G401 (cell line): ENCODE measurements at regions not wholly inside any gene's neighbourhood (a gene's known extent, or its start where the extent isn't known, plus 50 kb on each side); places are given as distances from the start of the nearest gene placed in this dataset.
A peak's percentile ranks its signal among the peaks of the same experiment; 100 is the strongest.
"Not testable (repeated sequence)": the region's sequence is repeated elsewhere in the genome, so short reads cannot be mapped to it uniquely, and the experiment has no call there.

ENCODE experiments used
- DNase-seq: peaks from one replicate; pipeline ENCODE4 v3.0.0-alpha.2; 2015; ENCODE audit warnings: low spot score
- in situ Hi-C: cut with HindIII; loops from 2 replicates; pipeline ENCODE4 v1.10.0; 2016; ENCODE audit warnings: low sequenced_read_pairs, mixed read lengths

DNA sequence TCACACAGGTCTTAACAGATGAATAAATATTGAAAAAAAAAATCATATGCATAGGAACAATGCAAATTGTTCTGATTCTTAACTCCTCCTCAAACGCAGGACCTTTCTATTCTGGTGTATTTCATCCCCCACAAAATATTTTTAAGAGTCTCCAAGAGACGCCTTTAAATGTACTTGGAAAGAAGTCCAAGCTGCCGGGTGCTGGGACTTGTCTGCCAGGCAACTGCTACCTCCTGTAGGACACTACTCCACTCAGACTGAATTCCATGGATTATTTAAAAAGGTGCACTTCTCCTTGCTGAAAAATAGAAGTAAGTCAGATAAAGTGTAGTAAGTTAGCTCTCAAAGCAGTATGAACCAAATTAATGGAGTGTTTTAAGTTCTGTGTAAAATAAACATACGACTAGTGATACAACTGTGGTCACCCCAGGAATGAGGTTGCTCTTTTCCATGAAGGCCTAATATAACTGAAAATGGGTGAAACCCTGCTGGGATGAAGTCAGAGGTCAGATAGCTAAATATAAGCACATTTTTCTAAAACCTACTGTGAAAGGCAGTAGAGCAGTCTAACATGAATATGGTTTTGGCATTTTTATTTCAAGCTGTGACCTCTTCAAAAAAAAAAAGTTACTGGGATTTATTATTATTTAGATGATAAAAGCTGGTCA, 189.2 kb upstream of the PBX1 start:
- DNase-seq = no peak
- in situ Hi-C loops = no loop called here

DNA sequence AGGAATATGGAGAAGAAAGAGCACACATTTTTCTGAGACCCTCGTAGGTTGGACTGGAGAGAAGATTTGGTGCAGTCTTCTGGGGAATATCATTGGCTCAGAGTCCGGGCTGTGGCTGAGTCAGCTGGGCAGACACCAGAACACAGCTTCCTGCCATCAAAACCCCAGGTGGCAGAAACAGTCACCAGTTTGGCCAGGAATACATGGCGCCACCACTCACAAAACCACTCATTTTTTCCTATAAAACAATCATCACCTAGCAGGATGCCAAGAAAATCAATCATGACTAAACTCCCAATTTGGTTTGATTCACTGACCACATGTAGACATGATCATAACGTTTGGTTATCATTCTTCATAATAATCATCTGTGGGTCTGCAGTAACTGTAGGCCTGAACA, 178.1 kb upstream of the PBX1 start:
- no peak for DNase-seq
- in situ Hi-C loops = no loop called here

DNA sequence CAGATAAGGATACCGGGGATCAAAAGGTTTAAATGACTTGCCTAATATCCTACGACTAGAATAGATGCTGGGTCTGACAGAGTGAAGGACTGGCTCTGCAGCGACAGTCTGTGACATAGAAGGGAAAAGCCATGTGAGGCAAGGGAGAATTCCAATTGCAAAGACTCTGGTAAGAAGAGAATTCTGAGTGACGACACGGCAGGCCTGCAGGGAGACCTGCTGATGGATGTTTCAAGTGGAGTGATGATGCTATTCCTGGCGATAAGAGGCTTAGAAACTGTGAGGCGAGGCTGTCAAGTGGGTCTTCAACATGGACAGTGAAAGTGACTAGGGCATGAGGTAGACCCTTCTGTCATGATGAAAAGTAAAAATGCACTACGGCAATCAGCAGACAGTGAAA, 176.6 kb upstream of the PBX1 start:
- in situ Hi-C loops = no loop called here
- DNase-seq = no peak

DNA sequence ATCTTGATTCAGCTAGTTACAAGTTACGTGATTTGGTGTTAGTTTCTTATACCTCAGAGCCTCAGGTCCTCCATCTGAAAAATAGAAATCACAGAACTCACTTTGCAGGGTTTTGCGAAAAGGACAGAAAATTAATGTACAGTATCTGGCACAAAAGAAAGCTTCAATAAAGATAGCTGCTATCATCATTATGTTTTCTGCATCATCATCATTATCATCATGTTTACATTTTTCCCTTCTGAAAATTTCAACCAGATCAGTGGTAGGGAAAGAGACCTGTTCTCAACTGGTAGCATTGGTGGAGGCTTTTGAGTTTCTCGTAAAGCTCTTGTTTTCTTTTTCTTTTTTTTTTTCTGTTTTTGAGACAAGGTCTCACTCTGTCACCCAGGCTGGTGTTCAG, 174.7 kb upstream of the PBX1 start:
- no peak for DNase-seq
- in situ Hi-C loops = no loop called here

DNA sequence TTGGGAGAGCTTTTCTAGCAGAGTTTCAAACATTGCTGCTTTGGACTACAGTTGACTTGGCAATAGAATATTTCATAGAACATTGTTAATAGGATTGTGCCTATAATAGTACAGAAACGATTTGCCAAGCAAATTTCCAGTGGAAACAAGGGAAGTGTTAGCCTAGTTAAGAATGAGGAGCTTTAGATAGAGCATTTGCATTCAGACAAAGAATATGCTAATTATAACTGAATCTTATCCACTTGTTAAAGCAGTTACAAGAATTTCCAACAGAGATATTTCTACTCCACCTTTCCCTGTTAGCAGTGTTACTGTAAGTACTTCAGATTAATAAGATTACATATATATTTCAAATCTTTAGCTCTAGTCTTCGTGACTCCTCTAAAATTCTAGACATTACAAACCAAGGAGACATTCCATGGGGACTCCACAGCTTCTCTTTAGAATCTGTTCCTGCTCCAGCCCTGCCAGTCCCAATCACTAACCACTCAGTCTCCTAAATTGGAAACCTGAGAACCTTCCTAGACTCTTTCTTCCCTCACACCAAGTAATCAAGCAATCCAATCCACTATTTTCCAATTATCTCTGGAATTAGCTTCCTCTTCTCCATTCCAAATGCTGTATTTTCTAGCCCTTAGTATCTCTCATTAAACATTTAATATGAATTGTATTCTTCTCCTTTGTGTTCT, 141.8 kb upstream of the PBX1 start:
- no peak for DNase-seq
- in situ Hi-C loops = no loop called here

DNA sequence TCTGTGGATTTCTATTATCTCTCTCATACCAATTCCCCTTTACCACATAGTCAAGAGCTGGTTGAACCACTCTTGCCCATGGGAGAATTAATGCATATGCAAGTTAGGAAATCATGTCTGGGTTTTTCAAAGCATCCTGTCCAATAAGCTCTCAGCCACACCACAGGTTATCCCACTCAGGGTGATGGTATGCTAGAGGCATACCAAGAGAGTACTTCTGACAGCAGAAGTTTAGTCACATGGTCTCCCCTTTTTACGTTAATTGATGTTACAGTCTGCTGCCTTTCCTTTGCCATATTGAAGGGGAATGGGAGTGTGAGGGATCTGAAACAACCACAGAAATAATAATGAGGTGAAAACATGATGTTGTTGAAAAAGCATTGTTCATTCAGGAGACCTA, 135.8 kb upstream of the PBX1 start:
- in situ Hi-C loops = no loop called here
- no peak for DNase-seq

DNA sequence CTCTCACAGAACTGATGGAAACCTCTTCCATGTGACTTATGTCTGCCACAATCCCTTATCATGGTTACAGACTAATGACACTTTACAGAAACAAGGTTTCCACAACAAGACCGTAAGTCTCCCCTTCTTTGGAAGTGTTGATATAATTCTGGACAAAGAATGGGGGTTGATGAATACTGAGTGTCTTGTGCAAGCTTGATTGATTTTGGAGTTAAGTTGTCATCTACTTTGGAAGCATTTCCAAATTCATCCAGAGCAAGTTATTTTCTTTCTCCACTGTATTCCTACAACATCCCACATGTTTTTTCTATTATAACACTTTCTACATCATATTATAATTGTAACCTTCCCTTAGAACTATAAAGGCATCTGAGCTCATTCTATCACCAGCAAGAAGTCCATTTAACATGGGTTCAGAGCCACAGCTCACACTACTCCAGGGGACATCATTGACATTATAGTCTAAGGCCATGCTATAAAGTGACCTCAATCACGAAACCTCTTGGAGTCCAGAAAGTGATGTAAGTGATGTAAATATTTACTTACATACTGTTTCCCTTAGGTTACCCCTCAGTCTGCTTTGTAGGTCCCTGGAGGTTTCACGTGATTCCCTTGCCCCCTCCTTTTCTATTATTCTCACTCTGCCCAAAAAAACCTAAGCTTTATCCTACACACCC, 125.7 kb upstream of the PBX1 start:
- in situ Hi-C loops = no loop called here
- no peak for DNase-seq

DNA sequence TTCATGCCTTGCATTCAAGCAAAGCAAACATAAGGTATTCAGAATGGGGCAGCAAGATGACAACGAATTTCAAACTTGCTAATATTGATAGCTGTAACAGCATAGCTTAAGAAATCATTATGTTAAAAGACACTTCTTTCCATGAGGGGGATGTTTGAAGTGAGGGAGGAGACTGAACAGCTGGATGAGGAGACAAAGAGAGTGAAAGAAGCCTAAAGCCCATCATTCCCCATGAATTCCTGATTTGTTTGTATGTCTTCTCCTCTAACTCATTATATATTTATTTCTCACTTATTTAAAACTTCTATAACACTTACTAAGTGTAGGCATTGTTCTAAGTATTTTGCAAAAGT, 125.2 kb upstream of the PBX1 start:
- in situ Hi-C loops = no loop called here
- DNase-seq = no peak

DNA sequence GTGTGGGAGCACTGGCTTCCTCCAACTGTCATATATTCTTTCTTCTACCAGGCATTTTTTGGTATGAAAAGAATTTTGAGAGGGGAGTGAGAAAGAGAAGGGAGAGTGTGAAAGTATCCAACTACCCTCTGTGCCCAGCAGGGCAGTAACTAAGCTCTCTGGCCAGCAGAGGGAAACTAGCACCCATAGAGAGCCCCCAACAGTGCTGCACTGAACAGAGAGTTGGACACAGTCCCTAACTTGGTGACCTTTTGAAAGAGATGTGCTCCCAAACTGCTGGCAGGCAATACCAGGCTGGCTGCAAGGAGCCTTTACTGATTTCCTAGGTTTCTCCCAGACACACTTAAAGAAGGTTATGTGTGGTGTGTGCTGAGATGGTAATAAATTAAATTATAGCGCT, 118.8 kb upstream of the PBX1 start:
- peak; percentile 4 for DNase-seq
- in situ Hi-C loops = no loop called here

DNA sequence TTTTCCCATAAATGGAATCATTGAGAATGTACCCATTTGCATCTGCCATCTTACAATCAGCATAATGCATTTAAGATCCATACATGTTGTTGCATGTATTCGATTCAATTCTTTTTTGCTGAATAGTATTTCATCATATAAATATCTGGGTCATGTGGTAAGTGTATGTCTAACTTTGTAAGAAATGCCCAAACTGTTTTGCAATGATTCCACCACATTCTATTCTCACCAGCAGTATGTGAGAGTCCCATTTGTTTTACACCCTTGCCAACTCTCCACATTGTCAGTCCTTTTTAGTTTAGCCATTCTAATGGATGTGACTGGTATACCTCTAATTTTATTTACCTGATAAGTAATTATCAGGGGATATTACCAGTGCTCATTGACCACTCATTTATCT, 115.8 kb upstream of the PBX1 start:
- in situ Hi-C loops = no loop called here
- no peak for DNase-seq

DNA sequence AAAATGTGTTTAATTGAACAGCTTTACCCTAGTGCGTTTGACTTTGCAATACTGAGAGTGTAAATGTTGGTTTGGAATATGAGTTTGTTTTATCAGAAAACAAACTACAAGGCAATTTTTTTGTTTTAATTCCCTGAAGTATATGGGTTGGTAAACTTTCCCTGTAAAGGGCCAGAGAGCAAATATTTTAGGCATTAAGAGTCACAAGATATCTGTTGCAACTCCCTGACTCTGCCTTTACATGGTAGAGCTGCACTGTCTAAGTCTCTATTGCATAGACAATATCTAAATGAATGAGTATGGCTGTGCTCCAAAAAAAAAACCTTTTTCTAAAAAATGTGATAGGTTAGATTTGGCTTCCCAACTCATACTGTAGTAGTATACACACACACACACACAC, 115.1 kb upstream of the PBX1 start:
- in situ Hi-C loops = no loop called here

DNA sequence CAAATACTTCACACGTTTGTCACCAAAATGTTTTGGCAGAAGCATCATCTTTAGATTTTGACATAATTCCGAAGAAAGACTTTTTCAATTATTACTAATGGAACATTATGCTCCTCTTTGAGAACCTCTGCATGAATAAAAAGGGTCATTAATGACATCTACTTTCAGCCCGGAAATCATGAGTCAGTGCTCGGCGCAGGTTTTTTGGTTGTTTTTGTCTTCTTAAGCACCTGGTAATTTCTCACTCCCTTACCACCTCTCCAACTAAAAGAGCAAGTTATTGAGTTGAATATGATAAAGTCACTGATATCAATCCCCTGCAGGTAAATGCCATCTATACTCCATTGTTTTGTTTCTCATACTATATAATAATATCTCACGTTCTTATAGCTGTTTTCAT, 113.0 kb upstream of the PBX1 start:
- DNase-seq = no peak
- in situ Hi-C loops = no loop called here

More for the DNA sequence above, 115.1 kb upstream of the PBX1 start:
- no peak for DNase-seq

DNA sequence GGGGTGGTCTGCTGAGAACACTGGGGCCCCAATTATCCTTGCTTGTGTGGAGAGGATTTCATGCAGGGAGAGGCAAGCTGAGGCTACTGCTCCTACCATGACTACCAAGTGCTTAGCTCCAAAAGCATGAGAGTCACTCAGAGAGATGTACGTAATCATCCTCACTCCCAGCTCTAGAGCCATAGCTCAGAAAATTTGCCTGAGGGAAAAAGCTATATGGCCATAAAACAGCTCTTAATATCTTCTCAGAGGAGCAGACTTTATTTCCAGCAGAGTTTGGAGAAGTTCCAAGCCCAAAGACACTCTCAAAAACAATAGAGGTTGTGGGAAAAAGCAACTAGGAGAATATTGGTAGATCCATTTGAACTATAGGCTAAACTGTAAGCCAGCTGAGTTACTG, 106.4 kb upstream of the PBX1 start:
- in situ Hi-C loops = no loop called here

DNA sequence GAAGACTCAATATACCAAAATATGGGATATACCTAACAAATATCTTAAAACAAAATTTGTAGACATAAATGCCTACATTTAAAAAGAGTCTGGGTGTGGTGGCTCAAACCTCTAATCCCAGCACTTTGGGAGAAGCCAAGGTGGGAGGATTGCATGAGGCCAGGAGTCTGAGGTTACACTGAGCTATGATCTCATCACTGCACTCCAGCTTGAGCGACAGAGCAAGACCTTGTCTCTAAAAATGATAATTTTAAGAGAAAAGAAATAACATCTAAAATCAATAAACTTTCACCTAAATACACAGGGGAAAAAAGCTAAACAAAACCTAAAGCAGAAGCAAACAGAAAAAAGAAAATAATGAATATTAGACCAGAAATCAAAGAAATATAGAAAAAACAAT, 102.7 kb upstream of the PBX1 start:
- in situ Hi-C loops = no loop called here
- DNase-seq = no peak

More for the DNA sequence above, 106.4 kb upstream of the PBX1 start:
- no peak for DNase-seq

DNA sequence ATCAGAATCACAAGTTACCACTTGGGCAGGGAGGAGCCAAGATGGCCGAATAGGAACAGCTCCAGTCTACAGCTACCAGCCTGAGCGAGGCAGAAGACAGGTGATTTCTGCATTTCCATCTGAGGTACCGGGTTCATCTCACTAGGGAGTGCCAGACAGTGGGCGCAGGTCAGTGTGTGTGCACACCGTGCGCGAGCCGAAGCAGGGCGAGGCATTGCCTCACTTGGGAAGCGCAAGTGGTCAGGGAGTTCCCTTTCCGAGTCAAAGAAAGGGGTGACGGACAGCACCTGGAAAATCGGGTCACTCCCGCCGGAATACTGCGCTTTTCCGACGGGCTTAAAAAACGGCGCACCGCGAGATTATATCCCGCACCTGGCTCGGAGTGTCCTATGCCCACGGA, 99.8 kb upstream of the PBX1 start:
- in situ Hi-C loops, DNase-seq: not testable (repeated sequence)

DNA sequence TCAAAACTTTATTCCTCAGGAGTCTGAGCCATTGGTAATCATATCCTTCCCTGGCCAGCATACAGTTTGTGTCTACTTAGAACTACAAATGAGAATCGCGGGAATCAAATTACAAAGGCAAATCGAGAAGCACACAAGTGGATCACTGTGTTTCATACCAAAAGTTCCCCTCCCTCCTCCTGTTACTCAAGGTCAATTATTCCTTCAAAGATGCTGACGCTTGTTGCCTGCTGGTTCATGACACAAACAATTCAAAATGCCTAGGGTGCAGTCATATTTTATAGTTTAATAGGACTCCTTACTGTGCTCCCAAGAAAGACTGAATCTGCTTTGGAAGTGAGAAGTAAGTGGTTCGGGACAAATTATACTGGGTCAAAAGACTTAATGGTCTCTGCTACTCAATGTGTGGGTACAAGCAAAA, 93.0 kb upstream of the PBX1 start:
- no peak for DNase-seq
- in situ Hi-C loops = no loop called here

DNA sequence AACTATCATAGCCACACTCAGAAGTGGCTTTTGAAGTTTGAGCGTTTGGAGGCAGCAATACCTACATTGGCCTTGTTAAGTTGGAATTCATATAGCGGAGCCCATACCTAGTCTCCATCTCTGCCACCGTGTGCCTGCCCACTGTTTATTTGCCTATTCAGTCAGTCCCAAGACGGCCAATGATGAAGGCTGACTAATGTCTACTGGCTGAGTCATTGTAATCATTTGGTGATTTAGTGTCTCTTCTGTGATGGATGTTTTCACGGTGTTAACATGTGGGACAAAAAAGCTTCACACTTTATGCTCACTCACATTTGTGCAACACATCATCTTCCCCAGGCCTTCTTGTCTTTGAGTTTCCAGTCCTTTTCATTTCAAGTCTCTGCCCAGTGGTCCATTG, 92.6 kb upstream of the PBX1 start:
- in situ Hi-C loops = no loop called here
- no peak for DNase-seq

DNA sequence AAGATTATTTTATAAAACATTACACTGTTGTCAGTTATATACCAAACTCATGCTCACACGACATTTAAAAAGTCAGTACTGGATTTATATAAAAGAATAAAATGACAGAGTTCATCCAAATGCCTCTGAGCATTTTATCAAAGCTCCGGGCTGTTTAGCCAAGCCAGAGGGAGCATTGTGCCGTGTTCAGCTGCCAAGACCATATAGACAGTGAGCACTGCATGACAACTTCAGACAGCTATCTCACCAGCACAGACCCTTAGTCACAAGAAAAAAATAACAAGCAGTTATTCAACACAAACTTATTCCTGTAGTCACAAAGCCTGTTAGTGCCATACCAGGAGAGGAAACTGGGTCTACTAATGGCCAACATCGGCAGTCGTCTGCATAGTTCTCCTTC, 88.0 kb upstream of the PBX1 start:
- in situ Hi-C loops = no loop called here
- DNase-seq = no peak

DNA sequence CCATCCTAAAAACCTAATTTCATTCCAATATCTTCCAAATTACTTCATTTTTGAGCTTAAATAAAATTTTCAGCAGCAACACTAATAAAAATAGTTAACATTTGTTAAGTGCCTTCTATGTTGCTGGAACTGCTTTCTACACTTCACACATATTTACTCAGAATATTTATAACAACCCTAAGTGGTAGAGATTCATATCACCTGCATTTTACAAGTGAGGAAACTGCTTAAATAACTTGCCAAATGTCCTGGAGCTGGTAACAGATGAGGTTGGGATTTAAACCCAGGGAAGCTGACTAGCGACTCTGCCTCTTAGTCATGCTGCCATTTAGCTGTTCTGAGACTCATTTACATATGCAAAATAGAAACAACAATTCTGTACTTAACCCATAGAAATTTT, 86.1 kb upstream of the PBX1 start:
- in situ Hi-C loops = no loop called here
- no peak for DNase-seq

DNA sequence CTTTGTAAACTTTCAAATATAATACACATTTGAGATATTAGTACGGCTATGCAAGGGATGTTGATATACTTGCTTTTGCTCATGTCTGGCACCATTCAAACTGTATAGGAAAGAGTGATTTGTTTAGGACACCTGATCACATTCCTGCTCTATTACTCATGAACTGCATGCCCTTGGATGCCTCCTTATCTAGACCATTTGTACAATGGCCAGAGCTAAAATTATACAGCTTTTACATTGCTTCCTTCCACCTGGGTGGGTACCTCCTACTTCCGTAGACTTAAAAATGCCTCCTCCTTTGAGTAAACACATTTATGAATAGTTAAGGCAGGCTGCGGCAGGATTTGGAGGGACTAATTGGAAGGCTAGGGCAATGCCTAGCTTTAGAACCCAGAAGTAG, 85.4 kb upstream of the PBX1 start:
- in situ Hi-C loops = no loop called here
- no peak for DNase-seq

DNA sequence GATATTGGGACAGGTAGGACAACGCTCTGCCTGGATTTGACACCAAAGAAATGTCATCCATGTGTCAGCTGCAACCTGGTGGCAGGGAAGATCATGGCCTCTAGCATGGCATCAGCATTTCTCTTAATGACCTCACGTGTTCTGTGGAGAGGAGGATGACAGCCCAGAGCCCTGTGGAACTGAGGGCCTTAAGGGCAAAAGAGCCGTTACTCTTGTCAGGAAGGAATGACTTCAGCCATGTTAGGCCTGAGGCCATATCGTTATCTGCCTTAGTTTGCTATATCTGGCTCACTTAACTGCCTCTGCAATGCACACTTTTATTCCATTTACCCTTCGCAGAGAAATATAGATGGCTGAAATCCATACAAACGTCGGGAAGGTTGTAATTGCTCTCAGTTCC, 83.2 kb upstream of the PBX1 start:
- in situ Hi-C loops = no loop called here
- no peak for DNase-seq
